Liver (tissue), 3 donors: ENCODE measurements at regions not wholly inside any gene's neighbourhood (a gene's known extent, or its start where the extent isn't known, plus 50 kb on each side); places are given as distances from the start of the nearest gene placed in this dataset.

Source experiments
- GABPA ChIP-seq, 2 donors: IDR thresholded peaks in 1 of 2; conservative IDR thresholded peaks in 1 of 2; 2 replicates each; pipeline ENCODE4 v1.6.1; 2016; ENCODE audit warnings: antibody characterized with exemption in 2 of 2, mild to moderate bottlenecking in 1 of 2, moderate library complexity in 1 of 2
- JUND ChIP-seq, 2 donors: IDR thresholded peaks; 2 replicates each; pipeline ENCODE4 v1.6.1; 2016; ENCODE audit warnings: antibody characterized with exemption in 2 of 2
- RAD21 ChIP-seq, 2 donors: IDR thresholded peaks; 2 replicates each; pipeline ENCODE4 v1.6.1; 2016; ENCODE audit warnings: antibody characterized with exemption in 2 of 2, mild to moderate bottlenecking in 2 of 2
- RXRA ChIP-seq, 2 donors: IDR thresholded peaks; 2 replicates each; pipeline ENCODE4 v1.6.1; 2017 to 2018; ENCODE audit warnings: antibody characterized with exemption in 2 of 2, mild to moderate bottlenecking in 1 of 2
- TAF1 ChIP-seq: conservative IDR thresholded peaks from 2 replicates; pipeline ENCODE4 v1.6.1; 2016; ENCODE audit warnings: antibody characterized with exemption, mild to moderate bottlenecking
- TF ChIP-seq, protein P1 (sequence below): fragments of 150-350 bp; IDR thresholded peaks from 2 replicates; pipeline ENCODE4 v1.5.1; 2017; ENCODE audit warnings: improper control_type of control experiment, low read depth, low read length; ENCODE audit not compliant: missing input control
- TF ChIP-seq, protein P2 (sequence below): IDR thresholded peaks from 2 replicates; pipeline ENCODE4 v1.6.1; 2016; ENCODE audit warnings: antibody characterized with exemption, mild to moderate bottlenecking
- TF ChIP-seq, protein P3 (sequence below): IDR thresholded peaks from 2 replicates; pipeline ENCODE4 v1.6.1; 2016; ENCODE audit warnings: antibody characterized with exemption
- donor health status: healthy.
- donor health status: healthy.

DNA sequence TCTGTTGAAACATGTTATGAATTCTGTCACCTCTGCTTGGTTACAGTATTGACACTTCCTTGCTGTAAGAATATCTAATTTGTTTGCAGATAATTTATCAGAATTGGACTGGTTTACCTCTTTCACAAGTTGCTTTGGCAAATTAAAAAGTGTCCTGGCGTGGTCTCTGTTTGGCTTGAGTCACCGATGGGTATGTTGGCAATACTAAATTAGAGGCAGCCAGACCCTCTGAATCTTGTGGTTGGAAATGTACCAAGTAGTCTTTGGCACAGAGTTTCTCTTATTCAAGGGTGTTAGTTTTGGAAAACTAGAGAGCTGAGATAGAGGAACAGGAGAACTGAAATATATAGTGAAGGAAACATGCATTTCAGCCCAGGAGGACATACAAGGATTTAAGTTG is 521.1 kb upstream of the MGAT4C start:
- TF ChIP-seq, protein P1, sequence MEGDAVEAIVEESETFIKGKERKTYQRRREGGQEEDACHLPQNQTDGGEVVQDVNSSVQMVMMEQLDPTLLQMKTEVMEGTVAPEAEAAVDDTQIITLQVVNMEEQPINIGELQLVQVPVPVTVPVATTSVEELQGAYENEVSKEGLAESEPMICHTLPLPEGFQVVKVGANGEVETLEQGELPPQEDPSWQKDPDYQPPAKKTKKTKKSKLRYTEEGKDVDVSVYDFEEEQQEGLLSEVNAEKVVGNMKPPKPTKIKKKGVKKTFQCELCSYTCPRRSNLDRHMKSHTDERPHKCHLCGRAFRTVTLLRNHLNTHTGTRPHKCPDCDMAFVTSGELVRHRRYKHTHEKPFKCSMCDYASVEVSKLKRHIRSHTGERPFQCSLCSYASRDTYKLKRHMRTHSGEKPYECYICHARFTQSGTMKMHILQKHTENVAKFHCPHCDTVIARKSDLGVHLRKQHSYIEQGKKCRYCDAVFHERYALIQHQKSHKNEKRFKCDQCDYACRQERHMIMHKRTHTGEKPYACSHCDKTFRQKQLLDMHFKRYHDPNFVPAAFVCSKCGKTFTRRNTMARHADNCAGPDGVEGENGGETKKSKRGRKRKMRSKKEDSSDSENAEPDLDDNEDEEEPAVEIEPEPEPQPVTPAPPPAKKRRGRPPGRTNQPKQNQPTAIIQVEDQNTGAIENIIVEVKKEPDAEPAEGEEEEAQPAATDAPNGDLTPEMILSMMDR = no peak
- TF ChIP-seq, protein P2, sequence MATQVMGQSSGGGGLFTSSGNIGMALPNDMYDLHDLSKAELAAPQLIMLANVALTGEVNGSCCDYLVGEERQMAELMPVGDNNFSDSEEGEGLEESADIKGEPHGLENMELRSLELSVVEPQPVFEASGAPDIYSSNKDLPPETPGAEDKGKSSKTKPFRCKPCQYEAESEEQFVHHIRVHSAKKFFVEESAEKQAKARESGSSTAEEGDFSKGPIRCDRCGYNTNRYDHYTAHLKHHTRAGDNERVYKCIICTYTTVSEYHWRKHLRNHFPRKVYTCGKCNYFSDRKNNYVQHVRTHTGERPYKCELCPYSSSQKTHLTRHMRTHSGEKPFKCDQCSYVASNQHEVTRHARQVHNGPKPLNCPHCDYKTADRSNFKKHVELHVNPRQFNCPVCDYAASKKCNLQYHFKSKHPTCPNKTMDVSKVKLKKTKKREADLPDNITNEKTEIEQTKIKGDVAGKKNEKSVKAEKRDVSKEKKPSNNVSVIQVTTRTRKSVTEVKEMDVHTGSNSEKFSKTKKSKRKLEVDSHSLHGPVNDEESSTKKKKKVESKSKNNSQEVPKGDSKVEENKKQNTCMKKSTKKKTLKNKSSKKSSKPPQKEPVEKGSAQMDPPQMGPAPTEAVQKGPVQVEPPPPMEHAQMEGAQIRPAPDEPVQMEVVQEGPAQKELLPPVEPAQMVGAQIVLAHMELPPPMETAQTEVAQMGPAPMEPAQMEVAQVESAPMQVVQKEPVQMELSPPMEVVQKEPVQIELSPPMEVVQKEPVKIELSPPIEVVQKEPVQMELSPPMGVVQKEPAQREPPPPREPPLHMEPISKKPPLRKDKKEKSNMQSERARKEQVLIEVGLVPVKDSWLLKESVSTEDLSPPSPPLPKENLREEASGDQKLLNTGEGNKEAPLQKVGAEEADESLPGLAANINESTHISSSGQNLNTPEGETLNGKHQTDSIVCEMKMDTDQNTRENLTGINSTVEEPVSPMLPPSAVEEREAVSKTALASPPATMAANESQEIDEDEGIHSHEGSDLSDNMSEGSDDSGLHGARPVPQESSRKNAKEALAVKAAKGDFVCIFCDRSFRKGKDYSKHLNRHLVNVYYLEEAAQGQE = no peak
- TF ChIP-seq TAF1 (no peak), RAD21 (IDR thresholded peaks at IDR 0.05) (no peak), GABPA (IDR thresholded peaks at IDR 0.05 in 1 of 2, conservative IDR thresholded peaks at IDR 0.05 in 1 of 2) (no peak), RXRA (IDR thresholded peaks at IDR 0.05) (no peak), JUND (IDR thresholded peaks at IDR 0.05) (no peak)
- TF ChIP-seq, protein P3, sequence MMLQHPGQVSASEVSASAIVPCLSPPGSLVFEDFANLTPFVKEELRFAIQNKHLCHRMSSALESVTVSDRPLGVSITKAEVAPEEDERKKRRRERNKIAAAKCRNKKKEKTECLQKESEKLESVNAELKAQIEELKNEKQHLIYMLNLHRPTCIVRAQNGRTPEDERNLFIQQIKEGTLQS = no peak
